Tibial artery (tissue), 4 donors: ENCODE measurements at regions not wholly inside any gene's neighbourhood (a gene's known extent, or its start where the extent isn't known, plus 50 kb on each side); places are given as distances from the start of the nearest gene placed in this dataset.

Experiments used
- DNase-seq, 2 donors: peaks; one replicate each; pipeline ENCODE4 v3.0.0-alpha.2; 2019
- H3K27ac ChIP-seq, 2 donors: fragments of 200-600 bp; sonication (generic) in 1 of 2; 1 replicate in 1 of 2; 2 replicates in 1 of 2; pipeline ENCODE4 v1.5.1; 2018 to 2019; ENCODE audit warnings: mild to moderate bottlenecking in 1 of 2
- H3K27me3 ChIP-seq, 2 donors: fragments of 200-600 bp; sonication (generic) in 1 of 2; one replicate each; pipeline versions ENCODE4 v1.5.1 to v1.6.0; 2016 to 2019
- H3K36me3 ChIP-seq, 3 donors: fragments of 200-600 bp; sonication (generic) in 2 of 3; one replicate each; pipeline ENCODE4 v1.5.1; 2016 to 2019; ENCODE audit warnings: mild to moderate bottlenecking in 2 of 3
- H3K4me1 ChIP-seq, 4 donors: fragments of 200-600 bp; sonication (generic) in 2 of 4; 1 replicate in 3 of 4; 2 replicates in 1 of 4; pipeline ENCODE4 v1.5.1; 2016 to 2019
- H3K4me3 ChIP-seq, 2 donors: fragments of 200-600 bp; sonication (generic) in 1 of 2; 1 replicate in 1 of 2; 2 replicates in 1 of 2; pipeline ENCODE4 v1.5.1; 2018 to 2019; ENCODE audit warnings: mild to moderate bottlenecking in 2 of 2
- H3K9me3 ChIP-seq, 3 donors: fragments of 200-600 bp; sonication (generic) in 1 of 3; one replicate each; pipeline ENCODE4 v1.5.1; 2016 to 2019
- CTCF ChIP-seq, 2 experiments: fragments of 200-600 bp in 1 of 2; fragments of 450-650 bp in 1 of 2; IDR thresholded peaks; one replicate each; pipeline ENCODE4 v1.5.1; 2017 to 2019; ENCODE audit warnings: antibody characterized with exemption in 2 of 2, mild to moderate bottlenecking in 1 of 2, moderate library complexity in 1 of 2
- intact Hi-C: fragments of 100-400 bp; cut with DNase I; formaldehyde crosslinking; loops from one replicate; pipeline ENCODE4 v1.15.0; 2023; ENCODE audit warnings: low total_unique reads

- no peak for TF ChIP-seq CTCF (IDR thresholded peaks at IDR 0.05)
- Histone ChIP-seq H3K4me1 (no peaks in the 10 kb centered on the region), H3K9me3 (no peaks in the 10 kb centered on the region), H3K36me3 (no peaks in the 10 kb centered on the region), H3K4me3 (no peak overlapping the region), H3K27me3 (no peaks in the 10 kb centered on the region), H3K27ac (no peak overlapping the region)
- intact Hi-C loops = no loop called here
- no peak for DNase-seq
Measured at GRCh38 chr2:173713904-173714555, 251.1 kb downstream of the SP3 start.

- intact Hi-C loops = no loop called here
- Histone ChIP-seq H3K4me3 (no peak overlapping the region), H3K36me3 (no peaks in the 10 kb centered on the region), H3K27ac (no peak overlapping the region), H3K27me3 (no peaks in the 10 kb centered on the region), H3K4me1 (no peaks in the 10 kb centered on the region), H3K9me3 (no peaks in the 10 kb centered on the region)
- no peak for TF ChIP-seq CTCF (IDR thresholded peaks at IDR 0.05)
- DNase-seq = no peak
Measured at GRCh38 chr2:173715441-173715840, 249.7 kb downstream of the SP3 start.

GRCh38 chr2:173716458-173717052 is 248.6 kb downstream of the SP3 start:
- intact Hi-C loops = no loop called here
- no peaks in the 10 kb centered on the region for H3K4me1 ChIP-seq
- no peaks in the 10 kb centered on the region for H3K36me3 ChIP-seq
- no peak overlapping the region for H3K4me3 ChIP-seq
- H3K27ac ChIP-seq = no peak overlapping the region
- no peak for TF ChIP-seq CTCF (IDR thresholded peaks at IDR 0.05)
- no peaks in the 10 kb centered on the region for H3K9me3 ChIP-seq
- no peak for DNase-seq
- H3K27me3 ChIP-seq = no peaks in the 10 kb centered on the region

GRCh38 chr2:173719471-173719870 is 245.7 kb downstream of the SP3 start:
- H3K27me3 ChIP-seq = no peaks in the 10 kb centered on the region

GRCh38 chr2:173720306-173720705 is 244.9 kb downstream of the SP3 start:
- H3K36me3 ChIP-seq = no peaks in the 10 kb centered on the region
- no peak overlapping the region for H3K27ac ChIP-seq
- no peaks in the 10 kb centered on the region for H3K4me1 ChIP-seq
- H3K4me3 ChIP-seq = no peak overlapping the region
- intact Hi-C loops = no loop called here
- TF ChIP-seq CTCF (IDR thresholded peaks at IDR 0.05) = no peak
- H3K9me3 ChIP-seq = no peaks in the 10 kb centered on the region
- no peak for DNase-seq
- no peaks in the 10 kb centered on the region for H3K27me3 ChIP-seq

More at GRCh38 chr2:173719471-173719870, 245.7 kb downstream of the SP3 start:
- no peak overlapping the region for H3K4me3 ChIP-seq
- TF ChIP-seq CTCF (IDR thresholded peaks at IDR 0.05) = no peak
- no peak for DNase-seq
- no peak overlapping the region for H3K27ac ChIP-seq
- intact Hi-C loops = no loop called here
- H3K4me1 ChIP-seq = no peaks in the 10 kb centered on the region
- no peaks in the 10 kb centered on the region for H3K36me3 ChIP-seq
- H3K9me3 ChIP-seq = no peaks in the 10 kb centered on the region
